Tibial nerve (tissue), 3 donors: ENCODE measurements at regions not wholly inside any gene's neighbourhood (a gene's known extent, or its start where the extent isn't known, plus 50 kb on each side); places are given as distances from the start of the nearest gene placed in this dataset.

Experiments used
- CTCF ChIP-seq, 5 experiments: fragments of 200-600 bp in 3 of 5; fragments of 450-650 bp in 2 of 5; sonication (generic) in 3 of 5; IDR thresholded peaks; one replicate each; pipeline ENCODE4 v1.5.1; 2016 to 2019; ENCODE audit warnings: antibody characterized with exemption in 5 of 5, mild to moderate bottlenecking in 3 of 5, moderate library complexity in 2 of 5
- POLR2A ChIP-seq, 2 donors: fragments of 450-650 bp; IDR thresholded peaks; one replicate each; pipeline ENCODE4 v1.6.1; 2017; ENCODE audit warnings: antibody characterized with exemption in 2 of 2, mild to moderate bottlenecking in 2 of 2, moderate library complexity in 2 of 2

- TF ChIP-seq CTCF (IDR thresholded peaks at IDR 0.05) (no peak), POLR2A (IDR thresholded peaks at IDR 0.05) (no peak)
These were observed 99.7 kb downstream of the RIPK4 start for GRCh38 chr21:41667136-41667535.
